Activated naive CD4-positive, alpha-beta T cell treated with anti-CD3 and anti-CD28 coated beads, Interleukin-2, amount 10 ng/mL, durations not matched to agents 7 days and 5 days (primary cell): ENCODE measurements at regions not wholly inside any gene's neighbourhood (a gene's known extent, or its start where the extent isn't known, plus 50 kb on each side); places are given as distances from the start of the nearest gene placed in this dataset.
A peak's percentile ranks its signal among the peaks of the same experiment; 100 is the strongest.

Experiments used
- CTCF ChIA-PET: fragments of 350-600 bp; sonication (Branson Sonifier 250); formaldehyde crosslinking; loops from one replicate; lab custom pipeline; 2021; ENCODE audit warnings: antibody characterized with exemption; lab: Charles Lee
- DNase-seq: peaks from one replicate; pipeline ENCODE4 v3.0.0-alpha.2; 2020
- H3K27ac Mint-ChIP-seq: one replicate; pipeline ENCODE4 v1.8.0; 2021; ENCODE audit warnings: mild to moderate bottlenecking, moderate library complexity, mixed read lengths
- H3K27me3 Mint-ChIP-seq: one replicate; pipeline ENCODE4 v1.8.0; 2021; ENCODE audit warnings: mild to moderate bottlenecking, mixed read lengths
- H3K36me3 Mint-ChIP-seq: one replicate; pipeline ENCODE4 v1.8.0; 2021; ENCODE audit warnings: mixed read lengths
- H3K4me1 Mint-ChIP-seq: one replicate; pipeline ENCODE4 v1.8.0; 2021; ENCODE audit warnings: mixed read lengths
- H3K4me3 Mint-ChIP-seq: one replicate; pipeline ENCODE4 v1.8.0; 2021; ENCODE audit warnings: mild to moderate bottlenecking, moderate library complexity, mixed read lengths
- H3K9me3 Mint-ChIP-seq: one replicate; pipeline ENCODE4 v1.8.0; 2021; ENCODE audit warnings: mixed read lengths

DNA sequence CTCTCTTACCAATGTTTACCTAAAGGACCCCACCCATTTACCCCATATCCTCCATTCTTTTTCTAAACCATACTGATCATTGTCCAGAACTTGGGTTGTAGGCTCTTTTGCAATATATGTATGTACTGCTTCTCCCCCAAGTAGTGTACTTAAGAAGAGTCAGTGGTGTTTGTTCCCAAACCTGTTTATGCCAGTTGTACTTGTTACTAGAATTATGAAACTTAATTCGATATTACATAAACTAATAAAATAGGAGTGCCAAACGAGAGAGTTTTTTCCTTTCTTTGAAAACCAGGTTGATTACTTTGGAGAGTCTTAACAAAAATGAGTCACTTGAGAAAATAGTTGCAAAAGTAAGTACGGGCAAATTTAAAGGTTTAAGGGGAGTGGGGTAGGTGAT lies 96.3 kb downstream of the GEMIN8 start:
- Mint-ChIP-seq H3K27me3 (peaks cover 20% of the 10 kb centered on the region), H3K9me3 (no peaks in the 10 kb centered on the region), H3K27ac (no peak overlapping the region), H3K36me3 (no peaks in the 10 kb centered on the region), H3K4me1 (peaks cover 5% of the 10 kb centered on the region), H3K4me3 (no peak overlapping the region)
- CTCF ChIA-PET, result no interaction called here
- no peak for DNase-seq

DNA sequence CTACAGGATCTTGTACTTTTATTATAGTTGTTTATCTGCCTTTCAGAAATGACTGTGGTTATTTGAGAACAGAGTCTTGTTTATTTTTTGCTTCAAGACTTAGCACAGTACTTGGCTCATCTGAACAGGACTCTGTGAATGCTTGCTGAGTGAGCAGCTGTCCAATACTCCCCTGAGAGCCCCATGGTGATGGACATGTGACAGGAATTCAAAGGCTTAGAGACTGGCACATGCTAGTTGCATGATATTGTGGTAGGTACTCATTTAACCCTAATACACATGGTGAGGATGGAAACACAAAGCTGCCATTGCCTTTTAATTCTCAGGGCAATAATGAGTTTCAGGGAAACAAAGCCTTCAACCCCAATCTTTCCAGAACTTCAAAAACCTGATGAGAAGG lies 97.3 kb downstream of the GEMIN8 start:
- Mint-ChIP-seq H3K36me3 (no peaks in the 10 kb centered on the region), H3K4me3 (no peak overlapping the region), H3K9me3 (no peaks in the 10 kb centered on the region), H3K27me3 (peaks cover 11% of the 10 kb centered on the region), H3K27ac (no peak overlapping the region), H3K4me1 (peaks cover under 1% of the 10 kb centered on the region)
- no peak for DNase-seq
- CTCF ChIA-PET, result no interaction called here

DNA sequence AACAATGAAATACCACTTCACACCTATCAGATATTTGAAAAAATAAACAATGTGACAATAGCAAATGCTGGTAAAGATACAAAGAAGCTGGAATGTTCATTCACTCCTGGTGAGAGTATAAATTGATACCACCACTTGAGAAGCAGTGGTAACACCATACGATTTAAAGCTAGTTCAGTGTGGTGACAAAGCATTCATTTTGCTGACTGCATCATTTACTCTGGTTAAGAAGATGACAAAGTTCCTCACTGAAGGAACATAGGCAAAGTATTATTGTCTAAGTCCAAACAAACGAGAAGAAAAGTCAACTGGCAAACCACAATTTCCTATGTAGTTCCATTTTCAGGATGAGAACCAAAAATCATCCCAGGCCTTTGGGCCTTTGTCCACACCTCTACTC lies 102.5 kb downstream of the GEMIN8 start:
- Mint-ChIP-seq H3K36me3 (no peaks in the 10 kb centered on the region), H3K4me1 (no peaks in the 10 kb centered on the region), H3K4me3 (no peak overlapping the region), H3K27me3 (no peaks in the 10 kb centered on the region), H3K9me3 (no peaks in the 10 kb centered on the region), H3K27ac (no peak overlapping the region)
- CTCF ChIA-PET, result no interaction called here
- no peak for DNase-seq

DNA sequence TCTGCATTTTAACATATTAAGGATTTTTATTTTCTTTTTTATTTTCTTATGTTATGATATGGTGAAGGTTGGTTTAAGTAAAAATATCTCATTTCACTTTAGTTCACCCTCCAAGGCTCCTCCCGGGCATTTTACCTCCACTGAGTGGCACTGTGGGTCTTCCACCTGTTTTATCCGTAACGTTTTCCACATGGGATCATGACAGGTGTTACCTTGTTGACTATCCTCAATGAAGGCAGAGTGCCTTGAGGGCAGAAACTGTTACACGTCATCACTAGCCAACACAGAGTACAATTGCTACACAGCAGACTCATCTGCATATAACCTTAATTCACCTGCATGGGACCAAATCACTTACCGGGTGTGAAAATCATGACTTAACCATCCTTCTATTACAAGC lies 105.8 kb downstream of the GEMIN8 start:
- H3K27me3 Mint-ChIP-seq, result no peaks in the 10 kb centered on the region
- CTCF ChIA-PET, result no interaction called here
- H3K36me3 Mint-ChIP-seq, result no peaks in the 10 kb centered on the region
- H3K4me1 Mint-ChIP-seq, result no peaks in the 10 kb centered on the region
- H3K4me3 Mint-ChIP-seq, result no peak overlapping the region
- H3K27ac Mint-ChIP-seq, result no peak overlapping the region
- H3K9me3 Mint-ChIP-seq, result no peaks in the 10 kb centered on the region
- DNase-seq, result no peak

DNA sequence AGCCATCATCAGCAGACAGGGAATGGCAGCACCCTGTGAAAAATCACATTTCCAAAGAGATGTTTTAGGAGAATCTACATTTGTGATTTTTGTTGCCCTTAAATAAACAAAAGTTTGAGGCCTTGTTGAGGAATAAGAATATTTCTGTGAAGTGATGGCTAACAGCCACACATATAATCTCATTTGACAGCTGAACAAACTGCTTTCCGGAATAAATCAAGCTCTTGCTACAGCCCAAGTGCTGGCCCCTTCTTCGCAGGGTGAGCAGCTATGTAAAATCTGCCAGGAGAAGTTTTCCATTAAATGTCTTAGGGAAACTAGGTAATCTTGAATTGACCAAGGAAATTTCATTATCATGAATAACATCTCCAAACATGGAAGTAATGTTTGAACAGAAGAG lies 106.4 kb upstream of the GPM6B start:
- no peak overlapping the region for H3K4me3 Mint-ChIP-seq
- no peak overlapping the region for H3K27ac Mint-ChIP-seq
- no peaks in the 10 kb centered on the region for H3K27me3 Mint-ChIP-seq
- H3K9me3 Mint-ChIP-seq, result no peaks in the 10 kb centered on the region
- CTCF ChIA-PET, result no interaction called here
- DNase-seq, result no peak
- H3K36me3 Mint-ChIP-seq, result no peaks in the 10 kb centered on the region
- H3K4me1 Mint-ChIP-seq, result no peaks in the 10 kb centered on the region

DNA sequence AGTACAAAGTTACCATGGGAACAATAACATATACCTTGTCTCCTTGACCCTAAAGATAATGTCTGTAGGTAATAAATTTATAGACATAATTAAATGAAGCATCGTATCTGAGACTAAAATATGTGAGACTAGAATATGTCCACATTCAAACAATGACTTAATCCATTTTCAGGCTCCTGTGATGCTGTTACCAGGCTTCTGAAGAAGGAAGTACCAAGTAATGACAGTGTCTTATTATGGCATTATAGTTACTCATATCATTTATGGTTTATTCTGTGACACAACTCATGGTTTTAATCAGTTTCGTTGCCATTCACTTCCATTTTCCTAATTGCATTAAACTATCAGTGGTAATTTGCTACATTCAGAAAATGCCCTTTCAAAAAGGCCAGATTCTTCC lies 100.6 kb upstream of the GPM6B start:
- no peak overlapping the region for H3K4me3 Mint-ChIP-seq
- H3K36me3 Mint-ChIP-seq, result no peaks in the 10 kb centered on the region
- no peaks in the 10 kb centered on the region for H3K9me3 Mint-ChIP-seq
- H3K4me1 Mint-ChIP-seq, result no peaks in the 10 kb centered on the region
- DNase-seq, result no peak
- CTCF ChIA-PET, result no interaction called here
- H3K27me3 Mint-ChIP-seq, result no peaks in the 10 kb centered on the region
- H3K27ac Mint-ChIP-seq, result no peak overlapping the region

DNA sequence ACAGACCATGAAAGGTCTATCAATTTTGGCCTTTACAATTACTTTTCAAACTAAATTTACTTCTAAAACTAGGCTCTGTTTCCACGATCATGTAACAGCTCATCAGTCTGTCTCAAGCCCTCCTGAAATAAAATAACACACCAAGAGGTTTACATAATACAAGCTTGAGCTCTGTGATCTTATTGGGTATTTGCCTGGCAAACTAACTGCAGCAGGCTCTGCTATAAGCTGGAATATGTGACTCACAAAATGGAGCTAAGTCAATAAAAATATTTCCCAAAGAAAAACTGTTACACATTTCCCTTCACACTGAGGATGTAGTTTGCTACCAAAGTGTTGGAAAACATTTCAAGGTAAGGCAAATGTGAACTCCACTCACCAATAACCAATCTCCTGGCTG lies 94.7 kb upstream of the GPM6B start:
- no peaks in the 10 kb centered on the region for H3K27me3 Mint-ChIP-seq
- no peak overlapping the region for H3K4me3 Mint-ChIP-seq
- DNase-seq, result no peak
- CTCF ChIA-PET, result no interaction called here
- H3K36me3 Mint-ChIP-seq, result no peaks in the 10 kb centered on the region
- no peak overlapping the region for H3K27ac Mint-ChIP-seq
- no peaks in the 10 kb centered on the region for H3K9me3 Mint-ChIP-seq
- H3K4me1 Mint-ChIP-seq, result no peaks in the 10 kb centered on the region

DNA sequence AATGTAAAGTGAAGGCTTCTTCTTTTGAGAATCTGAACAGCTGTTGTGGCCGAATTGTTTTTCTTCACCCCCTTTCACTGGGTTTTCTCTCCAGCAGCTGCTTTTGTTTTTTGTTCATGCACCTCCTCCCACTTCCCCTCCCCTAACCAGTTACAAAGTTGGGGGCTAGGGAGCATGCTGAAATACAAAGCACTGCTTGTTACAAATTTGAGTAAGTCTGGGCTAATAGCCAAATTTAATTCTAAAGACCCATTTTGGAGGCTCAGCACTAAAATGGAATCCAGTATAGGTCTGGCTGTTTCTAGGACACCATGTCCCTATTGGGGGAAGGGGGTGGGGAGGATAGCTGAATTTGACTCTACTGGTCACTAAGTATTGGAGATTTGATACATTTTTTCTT lies 89.2 kb upstream of the GPM6B start:
- H3K27ac Mint-ChIP-seq, result no peak overlapping the region
- no peaks in the 10 kb centered on the region for H3K27me3 Mint-ChIP-seq
- no peaks in the 10 kb centered on the region for H3K9me3 Mint-ChIP-seq
- no peak overlapping the region for H3K4me3 Mint-ChIP-seq
- CTCF ChIA-PET, result no interaction called here
- H3K4me1 Mint-ChIP-seq, result no peaks in the 10 kb centered on the region
- DNase-seq, result no peak
- H3K36me3 Mint-ChIP-seq, result no peaks in the 10 kb centered on the region

DNA sequence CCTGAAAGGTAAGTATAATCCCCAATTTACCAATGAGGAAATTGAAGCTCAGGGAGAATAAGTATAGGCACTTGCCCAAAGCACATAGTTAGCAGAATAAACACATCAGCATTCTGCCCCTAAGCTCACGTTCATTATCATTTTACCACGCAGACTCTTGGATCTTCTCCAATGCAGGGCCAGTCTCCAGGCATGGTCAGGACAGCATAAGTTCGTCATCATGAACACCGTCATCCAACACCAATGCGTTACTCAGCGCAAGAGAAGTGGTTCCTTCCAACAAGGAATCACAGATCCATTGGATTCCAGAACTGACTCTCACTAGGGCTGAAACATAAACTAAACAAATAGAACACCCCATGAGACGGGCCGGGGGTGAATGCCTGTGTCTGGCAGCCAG lies 86.5 kb upstream of the GPM6B start:
- CTCF ChIA-PET, result no interaction called here
- Mint-ChIP-seq H3K27me3 (no peaks in the 10 kb centered on the region), H3K4me3 (no peak overlapping the region), H3K36me3 (no peaks in the 10 kb centered on the region), H3K9me3 (no peaks in the 10 kb centered on the region), H3K4me1 (no peaks in the 10 kb centered on the region), H3K27ac (no peak overlapping the region)
- no peak for DNase-seq

DNA sequence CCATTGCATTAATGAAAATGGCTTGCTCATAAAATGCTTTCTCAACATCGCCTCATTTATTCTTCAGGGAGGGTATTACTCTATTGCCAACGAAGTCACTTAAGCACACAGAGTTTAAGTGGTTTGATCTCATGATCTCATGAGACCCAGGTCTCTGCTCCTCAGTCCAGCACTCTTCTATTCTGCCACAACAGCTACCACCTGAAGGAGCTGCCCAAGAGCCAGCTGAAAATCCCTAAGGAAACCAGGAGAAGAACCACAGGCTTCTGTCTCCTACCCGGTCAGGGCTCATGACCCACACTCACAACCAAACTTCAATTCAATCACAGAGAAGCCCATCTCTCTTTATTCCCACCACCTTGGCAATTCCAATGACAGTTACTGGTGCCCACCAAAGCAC lies 85.5 kb upstream of the GPM6B start:
- Mint-ChIP-seq H3K27me3 (no peaks in the 10 kb centered on the region), H3K4me3 (no peak overlapping the region), H3K36me3 (no peaks in the 10 kb centered on the region), H3K27ac (no peak overlapping the region), H3K4me1 (no peaks in the 10 kb centered on the region), H3K9me3 (no peaks in the 10 kb centered on the region)
- no peak for DNase-seq
- CTCF ChIA-PET, result no interaction called here

DNA sequence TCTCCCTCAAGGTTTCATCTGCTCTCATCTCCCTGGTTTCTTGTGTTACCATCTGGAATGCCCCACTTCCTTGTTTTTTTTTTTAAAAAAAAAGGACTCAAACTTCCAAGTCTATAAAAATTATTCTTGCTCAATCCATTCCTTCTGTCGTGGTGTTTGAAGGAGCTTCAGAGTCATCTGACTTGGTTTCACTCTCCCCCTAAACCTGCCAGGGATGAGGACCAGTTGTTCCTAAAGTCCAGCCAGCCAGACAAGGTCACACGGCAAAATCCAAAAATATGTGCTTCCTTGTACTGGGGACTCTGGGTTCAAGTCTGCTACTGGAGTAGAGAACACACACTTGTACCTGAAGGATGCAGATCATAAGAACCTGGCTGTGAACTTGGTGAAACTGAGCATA lies 84.5 kb upstream of the GPM6B start:
- no peak for DNase-seq
- Mint-ChIP-seq H3K4me1 (no peaks in the 10 kb centered on the region), H3K9me3 (no peaks in the 10 kb centered on the region), H3K36me3 (no peaks in the 10 kb centered on the region), H3K27ac (no peak overlapping the region), H3K4me3 (no peak overlapping the region), H3K27me3 (no peaks in the 10 kb centered on the region)
- CTCF ChIA-PET, result no interaction called here

DNA sequence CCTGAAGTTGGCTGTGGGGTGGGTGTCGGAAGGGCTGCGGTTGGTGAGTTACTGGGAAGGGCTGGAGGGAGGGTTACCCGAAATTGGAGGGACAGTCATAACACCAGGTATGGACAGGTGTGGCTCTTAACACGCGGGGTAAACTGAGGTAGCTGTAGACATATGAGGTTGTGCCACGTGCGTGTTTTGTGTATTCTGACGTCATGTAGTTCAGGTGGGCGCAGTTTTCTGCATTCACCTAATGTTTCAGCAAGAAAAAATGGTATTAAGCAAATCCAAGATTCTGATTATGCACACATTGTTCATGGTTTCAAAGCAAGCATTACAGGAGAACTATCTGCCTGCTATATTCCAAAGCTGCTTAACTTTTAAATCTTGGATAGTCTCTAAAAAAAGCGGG lies 83.5 kb upstream of the GPM6B start:
- Mint-ChIP-seq H3K27ac (peak overlapping the region; percentile 24), H3K27me3 (no peaks in the 10 kb centered on the region), H3K9me3 (no peaks in the 10 kb centered on the region), H3K4me3 (no peak overlapping the region), H3K36me3 (no peaks in the 10 kb centered on the region), H3K4me1 (no peaks in the 10 kb centered on the region)
- CTCF ChIA-PET, result interaction anchor here (0.5 kb wide), 1 partner anchor 128 kb away, joined by 3 read pairs; no protein-coding TSS in a partner anchor
- no peak for DNase-seq

DNA sequence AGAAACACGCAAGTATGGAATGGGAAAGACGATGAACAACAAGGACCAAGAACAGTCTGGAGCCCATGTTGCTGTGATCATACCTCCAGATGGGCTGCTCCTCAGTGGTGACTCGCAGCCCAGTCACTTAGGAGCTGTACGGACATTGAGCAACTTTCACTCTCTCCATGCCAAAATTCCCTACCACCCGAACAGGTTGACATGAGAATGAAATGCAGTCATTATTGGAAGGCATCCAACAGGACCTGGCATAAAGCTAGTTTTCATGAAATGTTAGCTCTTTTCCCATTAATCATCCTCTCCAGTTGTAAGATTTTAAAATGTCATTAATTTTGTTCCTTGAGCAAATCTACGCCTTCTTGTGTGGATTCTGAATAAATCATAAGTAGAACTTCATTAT lies 82.7 kb upstream of the GPM6B start:
- no peaks in the 10 kb centered on the region for H3K4me1 Mint-ChIP-seq
- no peak for DNase-seq
- H3K9me3 Mint-ChIP-seq, result no peaks in the 10 kb centered on the region
- CTCF ChIA-PET, result no interaction called here
- H3K27me3 Mint-ChIP-seq, result no peaks in the 10 kb centered on the region
- no peaks in the 10 kb centered on the region for H3K36me3 Mint-ChIP-seq
- H3K27ac Mint-ChIP-seq, result no peak overlapping the region
- no peak overlapping the region for H3K4me3 Mint-ChIP-seq

DNA sequence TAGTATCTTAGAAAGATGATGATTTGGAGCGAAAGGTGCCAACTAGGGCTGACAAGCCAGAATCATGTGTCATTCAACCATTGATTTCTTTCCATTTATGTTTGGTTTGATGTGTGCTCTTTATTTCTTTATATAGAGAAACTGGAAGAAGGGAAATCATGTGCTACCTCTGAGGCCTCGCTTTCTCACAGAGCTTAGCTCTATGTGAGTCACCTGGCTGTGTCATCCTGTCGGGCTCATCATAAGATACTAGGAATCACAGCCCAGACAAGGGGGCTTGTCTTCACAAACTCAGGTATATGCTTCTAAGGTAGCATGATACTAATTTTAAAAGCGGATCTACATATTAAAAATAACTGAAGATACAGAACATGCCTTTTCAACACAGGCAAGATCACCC lies 81.7 kb upstream of the GPM6B start:
- CTCF ChIA-PET, result interaction anchor here (1.0 to 1.6 kb wide), 2 partner anchors 130 to 134 kb away, joined by 3 read pairs; no protein-coding TSS in a partner anchor
- Mint-ChIP-seq H3K4me3 (no peak overlapping the region), H3K27ac (no peak overlapping the region), H3K4me1 (no peaks in the 10 kb centered on the region), H3K27me3 (no peaks in the 10 kb centered on the region), H3K36me3 (no peaks in the 10 kb centered on the region), H3K9me3 (no peaks in the 10 kb centered on the region)
- DNase-seq, result no peak

DNA sequence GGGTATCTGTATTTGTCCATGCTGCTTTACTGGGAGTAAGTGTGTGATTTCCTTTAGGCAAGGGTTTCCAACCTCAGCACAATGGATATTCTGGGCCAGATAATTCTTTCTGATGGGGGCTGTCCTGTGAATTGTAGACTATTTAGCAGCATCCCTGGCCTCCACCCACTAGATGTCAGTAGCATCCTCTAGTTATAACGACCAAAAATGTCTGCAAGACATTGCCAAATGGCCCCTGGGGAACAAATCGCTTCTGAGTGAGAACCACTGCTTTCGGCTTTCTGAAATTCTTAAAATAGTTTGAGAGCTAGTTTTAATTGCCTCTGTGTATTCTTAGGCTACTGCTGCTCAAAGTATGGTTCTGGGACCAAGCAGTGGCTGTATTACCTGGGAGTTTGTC lies 81.2 kb upstream of the GPM6B start:
- CTCF ChIA-PET, result interaction anchor here (1.0 to 1.6 kb wide), 2 partner anchors 131 to 134 kb away, joined by 3 read pairs; no protein-coding TSS in a partner anchor
- Mint-ChIP-seq H3K27me3 (no peaks in the 10 kb centered on the region), H3K4me1 (no peaks in the 10 kb centered on the region), H3K27ac (no peak overlapping the region), H3K9me3 (no peaks in the 10 kb centered on the region), H3K36me3 (no peaks in the 10 kb centered on the region), H3K4me3 (no peak overlapping the region)
- no peak for DNase-seq

DNA sequence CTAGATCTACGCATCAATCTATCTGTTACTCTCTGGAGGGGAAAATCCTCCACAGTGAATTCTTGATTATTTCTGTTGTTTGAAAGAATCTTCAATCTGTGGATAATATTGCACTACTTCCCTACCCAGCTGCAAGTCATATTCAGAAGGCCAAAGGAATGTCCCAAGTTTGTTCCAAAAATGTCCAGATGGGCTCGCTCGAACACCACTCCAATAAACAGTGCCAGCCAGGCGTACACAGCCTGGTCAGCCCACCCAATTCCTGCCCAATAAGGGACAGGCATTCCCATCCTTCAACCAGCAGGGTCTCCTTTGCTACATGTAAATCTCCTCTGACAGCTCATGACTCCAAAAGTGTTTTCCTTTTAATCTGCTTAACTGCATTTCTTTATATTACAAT lies 80.7 kb upstream of the GPM6B start:
- CTCF ChIA-PET, result interaction anchor here (0.8 to 1.6 kb wide), 3 partner anchors 131 to 135 kb away, joined by 3 read pairs; no protein-coding TSS in a partner anchor
- H3K27ac Mint-ChIP-seq, result no peak overlapping the region
- H3K27me3 Mint-ChIP-seq, result no peaks in the 10 kb centered on the region

More for the DNA sequence above, 80.7 kb upstream of the GPM6B start:
- Mint-ChIP-seq H3K4me3 (no peak overlapping the region), H3K36me3 (no peaks in the 10 kb centered on the region), H3K4me1 (no peaks in the 10 kb centered on the region), H3K9me3 (no peaks in the 10 kb centered on the region)
- DNase-seq, result no peak
